Endothelial cell of umbilical vein (primary cell): ENCODE measurements at regions not wholly inside any gene's neighbourhood (a gene's known extent, or its start where the extent isn't known, plus 50 kb on each side); places are given as distances from the start of the nearest gene placed in this dataset.

Source experiments
- BruUV-seq: library from RNA; stranded (reverse); fragments of 400-500 nt; replicated peaks from 2 replicates; lab custom pipeline; 2021; lab: Mats Ljungman, UMichigan
- CTCF ChIA-PET: fragments of 300-600, 350-600 bp; sonication (Branson Sonifier 250); formaldehyde crosslinking; loops from one replicate; lab custom pipeline; 2021; ENCODE audit warnings: antibody characterized with exemption, inconsistent platforms; lab: Charles Lee
- POLR2A ChIA-PET: fragments of 300-600, 350-600 bp; sonication (Branson Sonifier 250); formaldehyde crosslinking; loops from one replicate; lab custom pipeline; 2021; ENCODE audit warnings: antibody characterized with exemption, inconsistent platforms; lab: Charles Lee
- DNase-seq: peaks from one replicate; pipeline ENCODE4 v3.0.0-alpha.2; 2011; ENCODE audit warnings: low read depth, low spot score
- FAIRE-seq: peaks from 2 replicates; lab custom pipeline; 2011; peaks lifted over from hg19 to GRCh38; lab: Jason Lieb, UNC
- H2AFZ ChIP-seq: 2 replicates; pipeline ENCODE4 v1.6.0; 2012; ENCODE audit warnings: low read depth, low read length, control low read depth, inconsistent platforms
- H3K27ac ChIP-seq: 2 replicates; pipeline ENCODE4 v1.5.1; 2011; ENCODE audit warnings: low read depth, mild to moderate bottlenecking, control low read depth, low read length, moderate library complexity; ENCODE audit not compliant: insufficient read depth
- H3K27me3 ChIP-seq, 2 experiments: 2 replicates each; pipeline versions ENCODE4 v1.6.0 to v1.6.1; 2011; ENCODE audit warnings: low read length in 2 of 2, mixed read lengths in 1 of 2; ENCODE audit not compliant: control insufficient read depth in 2 of 2, insufficient read depth in 2 of 2
- H3K36me3 ChIP-seq, 2 experiments: 2 replicates in 1 of 2; 3 replicates in 1 of 2; pipeline ENCODE4 v1.5.1; 2011; ENCODE audit warnings: low read length in 2 of 2, mild to moderate bottlenecking in 1 of 2, moderate library complexity in 1 of 2; ENCODE audit not compliant: control insufficient read depth in 2 of 2, insufficient read depth in 2 of 2; ENCODE audit errors: extremely low read depth in 1 of 2
- H3K4me1 ChIP-seq: 3 replicates; pipeline ENCODE4 v1.5.1; 2011; ENCODE audit warnings: mild to moderate bottlenecking, low read length; ENCODE audit not compliant: control insufficient read depth, insufficient read depth; ENCODE audit errors: extremely low read depth
- H3K4me2 ChIP-seq: 2 replicates; pipeline ENCODE4 v1.6.1; 2011; ENCODE audit warnings: low read length, control low read depth, mixed read lengths; ENCODE audit not compliant: insufficient read depth
- H3K4me3 ChIP-seq, 3 experiments: fragments of 200-600 bp in 1 of 3; sonication (generic), shearing (Covaris generic) in 1 of 3; replicated peaks in 1 of 3; 2 replicates each; pipeline ENCODE4 v1.5.1; 2011 to 2016; ENCODE audit warnings: control low read depth in 3 of 3, low read length in 3 of 3, mild to moderate bottlenecking in 2 of 3, inconsistent platforms in 1 of 3, low read depth in 1 of 3, moderate library complexity in 1 of 3; ENCODE audit not compliant: insufficient read depth in 1 of 3
- H3K79me2 ChIP-seq: 2 replicates; pipeline ENCODE4 v1.6.0; 2012; ENCODE audit warnings: low read length, inconsistent platforms; ENCODE audit not compliant: control insufficient read depth, insufficient read depth
- H3K9ac ChIP-seq: replicated peaks from 2 replicates; pipeline ENCODE3; 2011; ENCODE audit warnings: low read length, control low read depth; ENCODE audit not compliant: insufficient read depth; ENCODE audit errors: extremely low read depth
- H3K9me1 ChIP-seq: replicated peaks from 3 replicates; pipeline ENCODE4 v1.6.0; 2011; ENCODE audit warnings: mild to moderate bottlenecking, low read length; ENCODE audit not compliant: control insufficient read depth, insufficient read depth; ENCODE audit errors: extremely low read depth
- H3K9me3 ChIP-seq: replicated peaks from 2 replicates; pipeline ENCODE4 v1.5.1; 2012; ENCODE audit warnings: low read length, inconsistent platforms; ENCODE audit not compliant: control insufficient read depth, insufficient read depth
- H4K20me1 ChIP-seq: replicated peaks from 2 replicates; pipeline ENCODE3; 2011; ENCODE audit warnings: mild to moderate bottlenecking, low read length; ENCODE audit not compliant: control insufficient read depth, insufficient read depth; ENCODE audit errors: extremely low read depth
- CTCF ChIP-seq, 2 donors: IDR thresholded peaks; 1 replicate in 1 of 2; 2 replicates in 1 of 2; pipeline ENCODE4 v1.5.1; 2011; ENCODE audit warnings: low read length in 2 of 2, mild to moderate bottlenecking in 2 of 2, moderate library complexity in 2 of 2, control low read depth in 1 of 2, inconsistent platforms in 1 of 2, low read depth in 1 of 2; ENCODE audit not compliant: insufficient read depth in 1 of 2; ENCODE audit errors: extremely low read depth in 1 of 2
- EZH2 ChIP-seq: IDR thresholded peaks from 2 replicates; pipeline ENCODE4 v1.6.1; 2012; ENCODE audit warnings: borderline replicate concordance, low read depth, mild to moderate bottlenecking, moderate library complexity, low read length, inconsistent platforms; ENCODE audit not compliant: severe bottlenecking
- FOS ChIP-seq: IDR thresholded peaks from 2 replicates; pipeline ENCODE4 v1.6.1; 2011; ENCODE audit warnings: mild to moderate bottlenecking, low read length, moderate library complexity, borderline replicate concordance; ENCODE audit not compliant: insufficient read depth
- GATA2 ChIP-seq: IDR thresholded peaks from 2 replicates; pipeline ENCODE4 v1.7.0; 2011; ENCODE audit warnings: low read depth, mild to moderate bottlenecking, moderate library complexity, mixed read lengths, low read length; ENCODE audit not compliant: insufficient read length, insufficient read depth
- JUN ChIP-seq: IDR thresholded peaks from 2 replicates; pipeline ENCODE4 v1.6.1; 2011; ENCODE audit warnings: borderline replicate concordance, low read depth; ENCODE audit not compliant: insufficient read length, insufficient read depth
- MYC ChIP-seq: IDR thresholded peaks from one replicate; pipeline ENCODE4 v1.6.1; 2011; ENCODE audit warnings: mild to moderate bottlenecking, low read depth, low read length
- POLR2A ChIP-seq: IDR thresholded peaks from 2 replicates; pipeline ENCODE4 v1.6.1; 2012; ENCODE audit warnings: low read depth, mild to moderate bottlenecking, control low read depth, low read length
- POLR2AphosphoS5 ChIP-seq: IDR thresholded peaks from 2 replicates; pipeline ENCODE4 v1.6.1; 2012; ENCODE audit warnings: low read depth, mild to moderate bottlenecking, control low read depth, low read length, moderate library complexity; ENCODE audit not compliant: insufficient read depth
- dilution Hi-C: fragments of 300-500 bp; cut with MboI; formaldehyde crosslinking; loops from one replicate; pipeline ENCODE4 v1.15.0; 2019; ENCODE audit warnings: low sequenced_read_pairs; ENCODE audit not compliant: extremely low pct_ligation_motif_present
- intact Hi-C: fragments of 100-400 bp; cut with micrococcal nuclease; formaldehyde crosslinking; loops from one replicate; pipeline ENCODE4 v1.10.0; 2022
- TF ChIP-seq, protein P1 (sequence below): IDR thresholded peaks from 2 replicates; pipeline ENCODE4 v1.6.1; 2011; ENCODE audit not compliant: insufficient read depth, insufficient read length

DNA sequence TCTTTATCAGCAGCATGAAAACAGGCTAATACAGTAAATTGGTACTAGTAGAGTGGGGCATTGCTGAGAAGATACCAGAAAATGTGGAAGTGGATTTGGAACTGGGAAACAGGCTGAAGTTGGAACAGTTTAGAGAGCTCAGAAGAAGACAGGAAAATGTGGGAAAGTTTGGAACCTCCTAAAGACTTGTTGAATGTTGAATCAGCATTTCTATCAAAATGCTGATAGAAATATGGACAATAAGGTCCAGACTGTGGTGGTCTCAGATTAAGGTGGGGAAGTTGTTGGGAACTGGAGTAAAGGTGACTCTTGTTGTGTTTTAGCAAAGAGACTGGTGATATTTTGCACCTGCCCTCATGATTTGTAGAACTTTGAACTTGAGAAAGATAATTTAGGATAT lies 231.2 kb upstream of the KCND2 start:
- intact Hi-C loops: no loop called here
- Histone ChIP-seq H3K9me1 (no peaks in the 10 kb centered on the region), H3K27ac (no peak overlapping the region), H4K20me1 (no peaks in the 10 kb centered on the region), H3K4me1 (no peaks in the 10 kb centered on the region), H3K9ac (no peak overlapping the region), H2AFZ (no peak overlapping the region), H3K9me3 (no peaks in the 10 kb centered on the region), H3K4me2 (no peak overlapping the region), H3K36me3 (no peaks in the 10 kb centered on the region), H3K27me3 (no peaks in the 10 kb centered on the region), H3K79me2 (no peaks in the 10 kb centered on the region), H3K4me3 (no peak overlapping the region)
- ChIA-PET POLR2A (no interaction called here), CTCF (no interaction called here)
- no peak for FAIRE-seq
- no peak for TF ChIP-seq EZH2
- TF ChIP-seq, protein P1, sequence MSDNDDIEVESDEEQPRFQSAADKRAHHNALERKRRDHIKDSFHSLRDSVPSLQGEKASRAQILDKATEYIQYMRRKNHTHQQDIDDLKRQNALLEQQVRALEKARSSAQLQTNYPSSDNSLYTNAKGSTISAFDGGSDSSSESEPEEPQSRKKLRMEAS: no peak
- TF ChIP-seq MYC: no peak
- TF ChIP-seq CTCF (IDR thresholded peaks at IDR 0.05; ENCODE audit: extremely low read depth in 1 of 2, insufficient read depth in 1 of 2, low read depth in 1 of 2, low read length in 2 of 2): no peak
- TF ChIP-seq JUN: no peak
- dilution Hi-C loops: no loop called here
- no TSS peak for BruUV-seq
- no peak for DNase-seq

GRCh38 chr7:120043250-120043649 lies 229.7 kb upstream of the KCND2 start:
- dilution Hi-C loops: no loop called here

More at GRCh38 chr7:120043250-120043649, 229.7 kb upstream of the KCND2 start:
- Histone ChIP-seq H3K9ac (no peak overlapping the region), H3K36me3 (no peaks in the 10 kb centered on the region), H3K4me3 (no peak overlapping the region), H3K9me3 (no peaks in the 10 kb centered on the region), H3K4me1 (no peaks in the 10 kb centered on the region), H4K20me1 (no peaks in the 10 kb centered on the region), H3K4me2 (no peak overlapping the region), H3K27me3 (no peaks in the 10 kb centered on the region), H3K9me1 (no peaks in the 10 kb centered on the region), H2AFZ (no peak overlapping the region), H3K79me2 (no peaks in the 10 kb centered on the region), H3K27ac (no peak overlapping the region)
- ChIA-PET POLR2A (no interaction called here), CTCF (no interaction called here)
- no peak for DNase-seq
- TF ChIP-seq EZH2 (no peak), CTCF (IDR thresholded peaks at IDR 0.05; ENCODE audit: extremely low read depth in 1 of 2, insufficient read depth in 1 of 2, low read depth in 1 of 2, low read length in 2 of 2) (no peak), GATA2 (no peak), MYC (no peak), JUN (no peak), POLR2A (no peak), FOS (no peak), POLR2AphosphoS5 (no peak)
- TF ChIP-seq, protein P1: no peak
- no TSS peak for BruUV-seq
- intact Hi-C loops: no loop called here
- no peak for FAIRE-seq
